ENCODE measurements at regions not wholly inside any gene's neighbourhood (a gene's known extent, or its start where the extent isn't known, plus 50 kb on each side); places are given as distances from the start of the nearest gene placed in this dataset.

GRCh38 chr7:119782286-119782685 lies 490.7 kb upstream of the KCND2 start:
- TF ChIP-seq POLR2AphosphoS5 (IDR thresholded peaks at IDR 0.05; ENCODE audit: low read depth, low read length) (no peak), POLR2A (IDR thresholded peaks at IDR 0.05; ENCODE audit: low read depth, low read length) (no peak)

All from GM12892 (cell line).